GM13976 (cell line): ENCODE measurements at regions not wholly inside any gene's neighbourhood (a gene's known extent, or its start where the extent isn't known, plus 50 kb on each side); places are given as distances from the start of the nearest gene placed in this dataset.

ENCODE experiments used
- DNase-seq: peaks from one replicate; pipeline ENCODE4 v3.0.0; 2012; ENCODE audit warnings: low spot score
- CTCF ChIP-seq: IDR thresholded peaks from 2 replicates; pipeline ENCODE4 v1.5.1; 2012; ENCODE audit warnings: borderline replicate concordance, mild to moderate bottlenecking; ENCODE audit not compliant: insufficient read depth; ENCODE audit errors: extremely low read depth, missing control alignments, control extremely low read depth
- in situ Hi-C: fragments of 300-500 bp; cut with MboI; formaldehyde crosslinking; loops from one replicate; pipeline ENCODE4 v1.12.0; 2022; ENCODE audit warnings: low sequenced_read_pairs, mixed read lengths, inconsistent platforms; ENCODE audit not compliant: unreplicated experiment

GRCh38 chr13:78393286-78394142, 209.8 kb downstream of the POU4F1 start:
- in situ Hi-C loops, result no loop called here
- no peak for DNase-seq
- no peak for TF ChIP-seq CTCF

GRCh38 chr13:78383899-78384298, 219.5 kb downstream of the POU4F1 start:
- DNase-seq, result no peak
- in situ Hi-C loops, result no loop called here
- no peak for TF ChIP-seq CTCF

GRCh38 chr13:78383071-78383484, 220.3 kb downstream of the POU4F1 start:
- in situ Hi-C loops, result no loop called here
- DNase-seq, result no peak
- TF ChIP-seq CTCF, result no peak

- TF ChIP-seq CTCF, result no peak
- no peak for DNase-seq
- in situ Hi-C loops, result no loop called here
Observed at GRCh38 chr13:78382491-78382890, 220.9 kb downstream of the POU4F1 start.

- in situ Hi-C loops, result no loop called here
- no peak for TF ChIP-seq CTCF
- DNase-seq, result no peak
Observed at GRCh38 chr13:78376822-78377221, 226.5 kb downstream of the POU4F1 start.

GRCh38 chr13:78376033-78376432, 227.3 kb downstream of the POU4F1 start:
- DNase-seq, result no peak
- in situ Hi-C loops, result no loop called here
- TF ChIP-seq CTCF, result no peak
